ENCODE measurements at regions not wholly inside any gene's neighbourhood (a gene's known extent, or its start where the extent isn't known, plus 50 kb on each side); places are given as distances from the start of the nearest gene placed in this dataset.

- TF ChIP-seq TCF12 (IDR thresholded peaks at IDR 0.05) (no peak), USF2 (IDR thresholded peaks at IDR 0.05; ENCODE audit: borderline replicate concordance, low read depth, low read length) (no peak)
Observed at GRCh38 chr13:71015516-71015915, 851.5 kb downstream of the DACH1 start.
